Left kidney (tissue), 1 donor: ENCODE measurements at regions not wholly inside any gene's neighbourhood (a gene's known extent, or its start where the extent isn't known, plus 50 kb on each side); places are given as distances from the start of the nearest gene placed in this dataset.

Source experiments
- DNase-seq: peaks from one replicate; pipeline ENCODE4 v3.0.0-alpha.2; 2013

- no peak for DNase-seq
Observed at GRCh38 chr4:14176613-14177012, 549.1 kb upstream of the BOD1L1 start.

- DNase-seq, result no peak
Observed at GRCh38 chr4:14177987-14178386, 550.5 kb upstream of the BOD1L1 start.

DNA sequence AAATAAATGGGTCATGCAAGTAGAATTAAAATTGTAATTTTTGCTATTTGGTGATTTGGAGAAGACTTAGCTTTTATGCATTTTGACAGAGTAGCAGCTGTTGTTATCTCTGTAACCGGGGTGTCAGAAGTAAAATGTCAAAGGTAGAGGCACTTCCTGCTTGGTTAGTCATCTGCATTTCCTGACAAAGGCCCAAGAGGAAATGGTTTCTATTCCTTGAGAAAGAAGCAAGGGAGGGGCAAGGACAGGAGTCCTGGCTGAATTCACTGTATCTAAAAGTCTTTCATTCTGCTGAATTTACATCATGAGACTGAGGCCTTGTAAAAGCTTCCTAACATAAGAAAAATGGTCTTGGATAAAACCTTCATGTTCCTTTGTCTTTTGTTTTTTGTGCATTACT, 550.9 kb upstream of the BOD1L1 start:
- no peak for DNase-seq

DNA sequence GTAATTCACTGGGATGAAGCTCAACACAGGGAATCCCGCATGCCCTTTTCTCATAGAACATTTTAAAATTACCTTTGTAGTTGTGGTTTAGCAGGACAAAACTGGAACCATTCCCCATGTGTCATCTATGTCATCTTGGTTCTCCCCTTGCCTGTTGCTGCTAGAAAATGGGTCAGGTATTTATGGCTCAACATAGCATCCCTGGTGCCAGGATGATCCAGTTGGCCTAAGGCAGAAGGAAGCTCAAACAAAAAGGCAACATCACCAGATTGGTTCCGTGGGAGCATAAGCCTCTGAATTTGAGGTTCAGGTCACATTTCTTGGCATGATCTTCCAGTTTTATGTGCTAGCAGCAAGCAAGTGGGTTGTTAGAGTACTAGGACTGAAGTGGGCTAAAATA, 552.6 kb upstream of the BOD1L1 start:
- DNase-seq, result no peak

GRCh38 chr4:14180983-14181601, 553.6 kb upstream of the BOD1L1 start:
- no peak for DNase-seq

DNA sequence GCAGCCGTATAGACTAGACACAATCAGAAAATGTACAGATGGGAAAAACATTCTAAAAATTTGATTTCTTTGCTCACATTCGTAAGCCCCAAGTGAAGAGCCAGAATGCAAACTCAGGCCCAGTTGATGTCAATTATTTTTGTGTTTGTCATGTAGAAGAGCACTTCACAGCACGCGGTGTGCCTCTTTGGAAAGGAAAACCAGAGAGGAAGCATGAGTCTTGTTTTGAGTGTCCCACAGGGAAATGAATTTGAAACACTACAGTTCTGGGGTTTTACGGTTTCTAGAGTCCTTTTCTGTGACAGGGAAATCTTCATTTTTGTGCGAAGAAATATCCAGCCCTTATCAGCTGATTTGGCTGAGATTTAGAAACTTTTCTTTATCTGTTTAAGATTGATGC, 554.6 kb upstream of the BOD1L1 start:
- no peak for DNase-seq

DNA sequence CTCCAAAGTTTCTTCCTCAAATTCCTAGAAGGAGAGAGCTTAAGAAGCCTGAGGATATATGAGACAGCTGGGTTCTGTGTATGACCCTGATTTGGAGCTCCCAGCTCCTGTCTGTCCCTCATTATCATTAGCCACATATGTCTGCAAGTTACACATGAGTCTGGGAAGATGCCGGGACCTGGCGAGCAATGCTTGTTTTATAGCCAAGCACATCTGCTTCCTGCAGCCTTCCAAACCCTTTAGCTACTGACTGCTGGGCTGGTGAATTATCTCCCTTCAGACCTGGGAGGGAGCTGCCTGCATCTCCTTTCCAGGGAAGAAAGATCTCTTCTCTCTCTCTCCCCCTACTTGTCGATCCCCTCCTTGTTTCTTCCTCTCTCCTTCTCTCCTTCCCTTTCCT, 556.7 kb upstream of the BOD1L1 start:
- DNase-seq, result no peak

GRCh38 chr4:14184767-14185166, 557.2 kb upstream of the BOD1L1 start:
- no peak for DNase-seq

DNA sequence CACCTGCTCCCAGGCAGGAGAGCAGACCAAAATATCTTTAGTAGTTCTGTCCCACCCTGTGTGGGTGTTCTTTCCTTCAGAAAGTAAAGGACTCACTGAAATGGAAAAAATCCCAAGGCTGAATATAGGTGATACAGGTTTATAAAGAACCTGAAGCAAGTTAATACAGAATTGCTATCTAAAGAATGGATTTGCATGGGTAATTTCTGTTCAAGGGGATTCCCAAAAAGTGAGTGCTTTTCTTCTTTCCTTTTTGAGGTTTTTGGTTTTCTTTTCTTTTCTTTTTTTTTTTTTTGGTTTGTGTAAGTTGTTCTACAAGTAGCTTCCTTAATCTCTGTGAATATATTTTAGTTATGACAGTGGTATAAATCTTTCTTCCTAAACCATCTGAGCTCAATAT, 560.7 kb upstream of the BOD1L1 start:
- DNase-seq, result no peak

DNA sequence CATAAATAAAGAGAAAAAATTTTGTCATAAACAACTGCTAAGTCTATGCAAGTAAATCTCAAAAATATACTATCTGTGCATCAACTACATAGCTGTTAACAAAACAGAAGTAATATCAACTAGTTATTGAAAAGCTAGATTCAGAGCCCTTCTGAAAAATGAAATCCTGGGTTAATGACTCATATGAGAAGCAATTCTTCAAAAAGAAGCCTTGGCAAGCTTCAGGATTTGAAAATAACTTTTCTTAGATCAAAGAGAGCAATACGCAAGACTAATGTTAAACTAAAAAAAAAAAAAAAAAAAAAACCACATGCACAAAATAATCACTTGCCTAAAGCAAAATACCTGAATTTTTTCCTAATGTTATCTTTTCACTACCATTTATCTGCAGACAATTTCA, 566.1 kb upstream of the BOD1L1 start:
- no peak for DNase-seq

GRCh38 chr4:14196131-14196530, 568.6 kb upstream of the BOD1L1 start:
- DNase-seq, result peak; percentile 65

DNA sequence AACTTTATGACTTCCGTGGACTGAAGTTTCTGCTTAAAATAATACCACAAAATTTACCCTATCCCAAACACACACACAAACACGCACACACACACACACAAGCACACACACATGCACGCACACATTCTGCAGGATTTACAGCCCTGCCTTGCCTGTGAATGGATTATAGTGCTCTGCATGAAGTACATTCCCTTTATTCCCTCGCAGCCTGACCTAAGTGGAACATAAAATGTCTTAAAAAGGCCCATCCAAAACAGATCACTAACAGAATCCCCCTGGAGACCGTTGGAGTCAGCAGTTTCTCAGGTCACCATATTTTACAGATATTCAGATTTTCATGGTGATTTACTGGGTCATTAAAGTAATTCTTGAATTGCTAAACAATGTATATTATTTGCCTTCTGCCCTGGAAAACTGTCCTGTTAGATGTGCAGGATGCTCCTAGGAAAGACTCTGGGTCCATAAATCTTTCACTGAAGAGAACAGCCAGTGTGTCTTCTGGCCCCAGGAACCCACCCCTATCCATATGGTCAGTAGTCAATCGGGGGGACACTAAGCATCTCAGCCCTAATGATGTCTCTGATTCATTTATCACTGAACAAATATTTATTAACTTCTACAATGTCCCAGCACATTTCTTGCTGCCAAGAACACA, 587.7 kb upstream of the BOD1L1 start:
- no peak for DNase-seq

- DNase-seq, result no peak
Observed at GRCh38 chr4:14217401-14217800, 589.9 kb upstream of the BOD1L1 start.

GRCh38 chr4:14218641-14219040, 591.1 kb upstream of the BOD1L1 start:
- no peak for DNase-seq

GRCh38 chr4:14221176-14221575, 593.7 kb upstream of the BOD1L1 start:
- no peak for DNase-seq

DNA sequence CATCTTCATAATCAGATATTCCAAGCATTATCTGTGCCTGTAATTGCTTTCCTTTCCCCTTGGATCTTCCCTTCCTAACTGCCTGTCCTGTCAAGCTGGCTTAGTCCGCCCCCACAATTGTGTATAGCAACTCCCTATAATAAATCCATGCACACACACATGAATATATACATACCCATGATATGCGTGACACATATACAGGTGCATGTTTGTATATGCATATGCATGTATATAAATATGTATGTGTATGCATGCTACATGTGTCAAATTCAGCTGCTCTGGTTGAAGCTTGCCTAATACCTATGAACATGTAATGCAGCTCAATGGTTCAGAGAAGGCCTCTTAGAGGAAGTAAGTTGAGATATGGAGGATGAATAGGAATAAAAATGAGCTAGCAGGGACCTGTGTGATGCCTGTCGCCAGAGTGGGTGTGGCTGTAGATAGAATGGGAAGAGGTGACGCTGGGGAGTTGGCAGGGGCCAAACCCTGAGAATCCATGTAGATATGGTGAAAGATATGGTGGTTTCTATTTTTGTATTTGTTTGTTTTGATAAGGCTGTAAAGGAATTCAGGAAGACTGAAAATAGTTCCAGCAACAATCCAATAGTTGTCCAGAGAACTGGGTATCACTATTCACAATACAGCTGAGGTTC, 595.0 kb upstream of the BOD1L1 start:
- DNase-seq, result no peak

DNA sequence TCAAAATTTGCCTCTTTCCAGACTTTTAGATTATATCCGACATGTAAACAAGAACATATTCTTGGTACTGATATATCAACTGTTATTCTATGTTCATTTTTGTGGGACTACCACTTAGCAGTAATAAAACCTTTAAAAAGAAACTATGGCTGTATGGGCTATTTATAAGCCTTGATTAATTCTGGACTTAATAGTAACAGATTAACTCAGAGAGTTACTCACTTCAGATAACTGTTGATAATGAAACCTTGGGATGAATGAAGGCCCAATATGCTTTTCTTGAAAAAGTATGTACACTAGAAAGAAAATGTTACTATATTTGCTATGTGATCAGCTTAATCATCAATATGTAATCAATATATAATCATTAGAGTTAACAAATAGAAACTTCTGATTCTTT, 595.9 kb upstream of the BOD1L1 start:
- DNase-seq, result no peak

GRCh38 chr4:14225688-14226207, 598.2 kb upstream of the BOD1L1 start:
- DNase-seq, result no peak

DNA sequence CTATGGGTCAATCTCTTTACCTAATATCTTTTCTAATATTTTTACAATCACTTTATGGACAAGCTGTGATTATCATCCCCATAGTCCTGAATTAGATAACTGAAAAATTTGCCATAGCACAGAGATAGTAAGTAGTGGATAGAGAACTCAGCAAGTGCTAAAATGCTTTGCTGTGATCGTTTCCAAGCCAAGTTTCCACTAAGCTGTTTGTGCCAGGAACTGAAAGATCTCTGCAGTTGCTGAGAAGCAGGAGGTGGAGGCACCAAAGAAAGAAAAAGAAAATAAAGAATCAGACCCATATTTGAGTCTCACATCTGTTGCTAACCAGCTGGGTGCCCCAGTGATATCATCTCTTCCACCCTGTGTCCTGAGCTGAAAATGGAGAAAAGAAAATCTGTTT, 605.6 kb upstream of the BOD1L1 start:
- no peak for DNase-seq

DNA sequence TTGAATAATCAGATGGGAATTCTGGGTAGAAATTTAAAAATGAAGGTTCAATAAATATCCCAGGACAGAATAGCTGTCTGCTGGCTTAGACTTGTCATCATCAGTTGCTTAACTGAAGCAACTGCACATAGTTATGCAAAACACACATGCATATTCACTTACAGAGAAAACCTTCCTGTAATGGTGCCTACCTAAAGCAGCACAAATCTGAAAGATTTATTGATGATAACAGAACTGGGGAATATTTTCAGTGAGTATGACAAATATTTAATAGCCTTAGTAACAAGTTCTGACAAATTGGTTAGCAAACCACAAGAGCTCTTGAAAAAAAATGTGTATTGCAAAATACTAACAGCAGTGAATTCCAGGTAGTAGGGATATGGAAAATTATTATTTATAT, 606.8 kb upstream of the BOD1L1 start:
- DNase-seq, result no peak

DNA sequence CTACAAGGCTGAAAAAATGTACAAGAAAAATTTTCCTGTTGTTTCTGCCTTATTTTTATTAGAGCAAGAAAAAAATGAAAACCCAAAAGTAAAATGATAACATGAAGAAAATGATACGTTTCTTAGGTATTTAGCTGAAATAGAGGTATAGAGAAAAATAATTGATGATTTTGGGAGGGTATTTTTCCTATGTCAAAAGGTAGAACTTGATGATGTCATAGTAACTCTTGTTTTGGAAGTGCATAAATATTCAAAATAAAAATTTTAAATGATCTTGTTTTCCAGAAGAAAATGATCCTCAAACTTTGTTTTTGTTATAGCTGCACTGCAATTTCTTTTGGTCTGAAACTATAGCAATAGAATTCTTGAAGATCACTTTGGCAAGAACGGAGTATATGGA, 608.8 kb upstream of the BOD1L1 start:
- DNase-seq, result no peak

- no peak for DNase-seq
Observed at GRCh38 chr4:14237911-14238310, 610.4 kb upstream of the BOD1L1 start.

- no peak for DNase-seq
Observed at GRCh38 chr4:14241574-14241973, 614.0 kb upstream of the BOD1L1 start.

- DNase-seq, result no peak
Observed at GRCh38 chr4:14247767-14248166, 620.2 kb upstream of the BOD1L1 start.
